Mesothelial cell of epicardium (in vitro differentiated cells): ENCODE measurements at regions not wholly inside any gene's neighbourhood (a gene's known extent, or its start where the extent isn't known, plus 50 kb on each side); places are given as distances from the start of the nearest gene placed in this dataset.
"Not testable (repeated sequence)": the region's sequence is repeated elsewhere in the genome, so short reads cannot be mapped to it uniquely, and the experiment has no call there.

Source experiments
- DNase-seq, 2 experiments: peaks; one replicate each; pipeline ENCODE4 v3.0.0; 2021; ENCODE audit warnings: low spot score in 2 of 2; ENCODE audit not compliant: unreplicated experiment in 2 of 2
- H3K27ac Mint-ChIP-seq: 2 replicates; pipeline ENCODE4 v1.8.0; 2021; ENCODE audit warnings: mixed read lengths
- H3K27me3 Mint-ChIP-seq: 2 replicates; pipeline ENCODE4 v1.8.0; 2021; ENCODE audit warnings: low read depth, mixed read lengths
- H3K36me3 Mint-ChIP-seq: 2 replicates; pipeline ENCODE4 v1.8.0; 2021; ENCODE audit warnings: mixed read lengths
- H3K4me1 Mint-ChIP-seq: 2 replicates; pipeline ENCODE4 v1.8.0; 2021; ENCODE audit warnings: mixed read lengths
- H3K4me3 Mint-ChIP-seq: 2 replicates; pipeline ENCODE4 v1.8.0; 2021; ENCODE audit warnings: mild to moderate bottlenecking, moderate library complexity, mixed read lengths
- H3K9me3 Mint-ChIP-seq: 2 replicates; pipeline ENCODE4 v1.8.0; 2021; ENCODE audit warnings: mixed read lengths
- TF ChIP-seq, protein P1 (sequence below): fragments of 200-600 bp; sonication (generic); IDR thresholded peaks from one replicate; pipeline ENCODE4 v1.5.0; 2021; ENCODE audit warnings: antibody characterized with exemption; ENCODE audit not compliant: unreplicated experiment

DNA sequence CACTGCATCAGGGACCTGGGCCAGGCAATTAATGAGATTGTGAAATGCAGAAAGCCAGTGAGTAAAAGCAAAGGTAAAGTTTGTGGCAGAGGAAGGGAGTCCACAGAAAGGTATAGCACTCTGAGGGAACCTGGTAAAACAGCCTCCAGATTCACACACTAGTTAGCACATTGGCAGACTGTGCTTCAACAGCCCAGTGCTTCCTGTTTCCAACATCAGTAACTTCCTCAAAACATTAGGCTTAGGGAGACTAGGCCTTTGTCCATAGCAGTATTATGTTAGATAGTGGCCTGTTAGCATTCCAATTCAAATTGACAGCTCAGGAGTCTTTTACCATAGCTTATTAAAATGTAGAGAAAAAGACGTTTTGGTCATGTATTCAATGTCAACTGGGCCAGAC lies 582.6 kb upstream of the ACTRT1 start:
- Mint-ChIP-seq H3K9me3 (peaks cover 26% of the 10 kb centered on the region), H3K27ac (no peak overlapping the region), H3K36me3 (no peaks in the 10 kb centered on the region), H3K27me3 (no peaks in the 10 kb centered on the region), H3K4me1 (no peaks in the 10 kb centered on the region), H3K4me3 (no peak overlapping the region)
- TF ChIP-seq, protein P1, sequence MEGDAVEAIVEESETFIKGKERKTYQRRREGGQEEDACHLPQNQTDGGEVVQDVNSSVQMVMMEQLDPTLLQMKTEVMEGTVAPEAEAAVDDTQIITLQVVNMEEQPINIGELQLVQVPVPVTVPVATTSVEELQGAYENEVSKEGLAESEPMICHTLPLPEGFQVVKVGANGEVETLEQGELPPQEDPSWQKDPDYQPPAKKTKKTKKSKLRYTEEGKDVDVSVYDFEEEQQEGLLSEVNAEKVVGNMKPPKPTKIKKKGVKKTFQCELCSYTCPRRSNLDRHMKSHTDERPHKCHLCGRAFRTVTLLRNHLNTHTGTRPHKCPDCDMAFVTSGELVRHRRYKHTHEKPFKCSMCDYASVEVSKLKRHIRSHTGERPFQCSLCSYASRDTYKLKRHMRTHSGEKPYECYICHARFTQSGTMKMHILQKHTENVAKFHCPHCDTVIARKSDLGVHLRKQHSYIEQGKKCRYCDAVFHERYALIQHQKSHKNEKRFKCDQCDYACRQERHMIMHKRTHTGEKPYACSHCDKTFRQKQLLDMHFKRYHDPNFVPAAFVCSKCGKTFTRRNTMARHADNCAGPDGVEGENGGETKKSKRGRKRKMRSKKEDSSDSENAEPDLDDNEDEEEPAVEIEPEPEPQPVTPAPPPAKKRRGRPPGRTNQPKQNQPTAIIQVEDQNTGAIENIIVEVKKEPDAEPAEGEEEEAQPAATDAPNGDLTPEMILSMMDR = no peak
- DNase-seq = no peak

- Mint-ChIP-seq H3K27me3 (no peaks in the 10 kb centered on the region), H3K4me1 (no peaks in the 10 kb centered on the region), H3K27ac (no peak overlapping the region), H3K36me3 (no peaks in the 10 kb centered on the region), H3K4me3 (no peak overlapping the region), H3K9me3 (peaks cover 22% of the 10 kb centered on the region)
- TF ChIP-seq, protein P1 = no peak
- DNase-seq = no peak
Measured at GRCh38 chrX:128623361-128623760, 571.2 kb upstream of the ACTRT1 start.

DNA sequence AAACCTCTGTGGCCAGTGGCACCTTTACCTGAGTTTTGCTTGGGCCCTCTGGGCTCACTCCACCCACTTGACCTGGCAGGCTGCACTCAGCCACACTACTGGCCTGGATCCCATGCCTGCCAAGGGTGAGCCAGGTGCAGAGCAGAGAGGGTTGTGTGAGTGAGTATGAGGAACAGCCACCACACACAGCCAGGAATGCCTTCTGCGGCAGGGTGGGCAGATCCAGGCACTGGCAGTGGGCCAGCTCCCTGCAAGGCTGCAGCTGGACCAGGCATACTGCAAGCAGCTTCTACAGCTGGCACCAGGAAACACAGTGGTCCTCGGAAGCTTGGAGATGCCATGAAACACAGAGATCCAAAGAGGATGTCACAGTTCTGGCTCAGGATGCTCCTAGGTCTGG lies 570.1 kb upstream of the ACTRT1 start:
- no peak for DNase-seq
- H3K27me3 Mint-ChIP-seq = no peaks in the 10 kb centered on the region
- H3K4me1 Mint-ChIP-seq = no peaks in the 10 kb centered on the region
- H3K36me3 Mint-ChIP-seq = no peaks in the 10 kb centered on the region
- TF ChIP-seq, protein P1 = no peak
- H3K4me3 Mint-ChIP-seq = no peak overlapping the region
- peaks cover 20% of the 10 kb centered on the region for H3K9me3 Mint-ChIP-seq
- H3K27ac Mint-ChIP-seq = no peak overlapping the region

- DNase-seq = no peak
- Mint-ChIP-seq H3K36me3 (no peaks in the 10 kb centered on the region), H3K27me3 (no peaks in the 10 kb centered on the region), H3K27ac (no peak overlapping the region), H3K4me1 (no peaks in the 10 kb centered on the region), H3K9me3 (peaks cover 12% of the 10 kb centered on the region), H3K4me3 (no peak overlapping the region)
- TF ChIP-seq, protein P1 = no peak
Measured at GRCh38 chrX:128619490-128619889, 567.3 kb upstream of the ACTRT1 start.

DNA sequence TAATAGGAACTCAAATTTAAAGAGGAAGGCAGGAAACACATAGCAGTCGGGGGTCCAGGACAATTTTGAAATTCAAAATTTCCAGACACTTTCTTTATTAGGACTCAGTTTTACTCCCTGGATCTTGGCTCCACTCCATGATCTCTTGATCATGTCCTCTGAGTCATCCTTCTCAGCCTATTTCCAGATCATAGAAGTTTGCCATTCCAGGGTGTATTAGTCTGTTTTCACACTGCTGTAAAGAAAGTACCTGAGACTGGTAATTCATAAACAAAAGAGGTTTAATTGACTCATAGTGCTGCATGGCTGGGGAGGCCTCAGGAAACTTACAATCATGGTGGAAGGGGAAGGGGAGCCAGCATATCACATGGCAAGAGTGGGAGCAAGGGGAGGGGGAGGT lies 564.7 kb upstream of the ACTRT1 start:
- H3K27ac Mint-ChIP-seq = no peak overlapping the region
- no peaks in the 10 kb centered on the region for H3K36me3 Mint-ChIP-seq
- no peak overlapping the region for H3K4me3 Mint-ChIP-seq
- H3K27me3 Mint-ChIP-seq = no peaks in the 10 kb centered on the region
- peaks cover 13% of the 10 kb centered on the region for H3K9me3 Mint-ChIP-seq
- H3K4me1 Mint-ChIP-seq = no peaks in the 10 kb centered on the region
- DNase-seq = no peak
- TF ChIP-seq, protein P1 = no peak

GRCh38 chrX:128606817-128607216 lies 554.6 kb upstream of the ACTRT1 start:
- not testable (repeated sequence) for H3K36me3 Mint-ChIP-seq, DNase-seq, H3K27ac Mint-ChIP-seq, H3K27me3 Mint-ChIP-seq, H3K4me1 Mint-ChIP-seq, H3K4me3 Mint-ChIP-seq
- peaks cover 35% of the 10 kb centered on the region for H3K9me3 Mint-ChIP-seq

GRCh38 chrX:128606357-128606756 lies 554.2 kb upstream of the ACTRT1 start:
- H3K27me3 Mint-ChIP-seq, H3K4me1 Mint-ChIP-seq, DNase-seq, H3K27ac Mint-ChIP-seq, H3K36me3 Mint-ChIP-seq, H3K4me3 Mint-ChIP-seq: not testable (repeated sequence)
- peaks cover 32% of the 10 kb centered on the region for H3K9me3 Mint-ChIP-seq
